GM19455 (cell line): ENCODE measurements at regions not wholly inside any gene's neighbourhood (a gene's known extent, or its start where the extent isn't known, plus 50 kb on each side); places are given as distances from the start of the nearest gene placed in this dataset.
"Not testable (repeated sequence)": the region's sequence is repeated elsewhere in the genome, so short reads cannot be mapped to it uniquely, and the experiment has no call there.

ENCODE experiments used
- ATAC-seq: cut with Tn5 transposase; IDR thresholded peaks from one replicate; pipeline ENCODE4 v1.9.1; 2021; ENCODE audit not compliant: unreplicated experiment

DNA sequence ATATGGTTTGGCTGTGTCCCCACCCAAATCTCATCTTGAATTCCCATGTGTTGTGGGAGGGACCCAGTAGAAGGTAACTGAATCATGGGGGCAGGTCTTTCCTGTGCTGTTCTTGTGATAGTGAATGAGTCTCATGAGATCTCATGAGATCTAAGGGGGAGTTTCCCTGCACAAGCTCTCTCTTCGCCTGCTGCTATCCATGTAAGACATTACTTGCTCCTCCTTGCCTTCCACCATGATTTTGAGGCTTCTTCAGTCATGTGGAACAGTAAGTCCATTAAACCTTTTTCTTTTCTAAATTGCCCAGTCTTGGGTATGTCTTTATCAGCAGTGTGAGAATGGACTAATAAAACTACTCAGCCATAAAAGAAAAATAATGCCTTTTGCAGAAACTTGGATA is 80.8 kb upstream of the SERPINE2 start:
- not testable (repeated sequence) for ATAC-seq

DNA sequence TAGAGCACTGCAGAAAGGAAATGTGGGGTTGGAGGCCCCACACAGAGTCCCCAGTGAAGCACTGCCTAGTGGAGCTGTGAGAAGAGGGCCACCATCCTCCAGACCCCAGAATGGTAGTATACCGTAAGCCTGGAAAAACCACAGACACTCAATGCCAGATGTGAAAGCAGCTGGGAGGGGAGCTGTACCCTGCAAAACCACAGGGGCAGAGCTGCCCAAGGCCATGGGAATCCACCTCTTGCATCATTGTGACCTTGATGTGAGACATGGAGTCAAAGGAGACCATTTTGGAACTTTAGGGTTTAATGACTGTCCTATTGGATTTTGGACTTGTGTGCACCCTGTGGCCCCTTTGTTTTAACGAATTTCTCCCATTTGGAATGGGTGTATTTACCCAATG is 75.3 kb upstream of the SERPINE2 start:
- ATAC-seq, result no peak

DNA sequence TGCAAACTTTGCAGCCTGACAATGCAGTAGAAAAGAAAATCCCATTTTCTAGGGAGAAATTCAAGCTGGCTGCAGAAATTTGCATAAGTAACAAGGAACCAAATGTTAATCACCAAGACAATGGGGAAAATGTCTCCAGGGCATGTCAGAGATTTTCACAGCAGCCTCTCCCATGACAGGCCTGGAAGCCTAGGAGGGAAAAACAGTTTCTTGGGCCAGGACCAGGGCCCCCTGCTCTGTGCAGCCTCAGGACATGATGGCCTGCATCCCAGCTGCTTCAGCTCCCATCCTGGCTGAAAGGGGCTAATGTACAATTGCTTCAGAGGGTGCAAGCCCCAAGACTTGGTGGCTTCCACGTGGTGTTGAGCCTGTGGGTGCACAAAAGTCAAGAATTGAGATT is 74.8 kb upstream of the SERPINE2 start:
- not testable (repeated sequence) for ATAC-seq

DNA sequence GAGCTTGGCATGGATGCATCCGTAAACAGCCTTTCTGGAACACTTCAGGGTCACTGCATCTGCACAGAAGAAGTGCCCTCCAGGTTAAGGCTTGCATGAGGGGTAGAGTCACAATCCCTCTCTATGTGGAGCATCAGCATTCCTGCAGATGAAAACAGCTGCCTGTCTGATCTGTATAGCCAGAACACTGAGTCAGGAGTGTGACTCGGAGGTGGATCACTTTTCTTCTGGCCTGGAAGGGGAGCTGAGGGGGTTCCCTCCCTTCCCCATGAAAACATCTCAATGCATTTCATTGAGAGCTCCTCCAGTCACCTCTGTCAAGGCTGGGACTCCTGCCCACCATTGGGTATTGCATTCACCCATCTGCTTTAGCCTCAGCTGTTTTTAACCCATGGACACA is 72.5 kb upstream of the SERPINE2 start:
- ATAC-seq, result no peak

DNA sequence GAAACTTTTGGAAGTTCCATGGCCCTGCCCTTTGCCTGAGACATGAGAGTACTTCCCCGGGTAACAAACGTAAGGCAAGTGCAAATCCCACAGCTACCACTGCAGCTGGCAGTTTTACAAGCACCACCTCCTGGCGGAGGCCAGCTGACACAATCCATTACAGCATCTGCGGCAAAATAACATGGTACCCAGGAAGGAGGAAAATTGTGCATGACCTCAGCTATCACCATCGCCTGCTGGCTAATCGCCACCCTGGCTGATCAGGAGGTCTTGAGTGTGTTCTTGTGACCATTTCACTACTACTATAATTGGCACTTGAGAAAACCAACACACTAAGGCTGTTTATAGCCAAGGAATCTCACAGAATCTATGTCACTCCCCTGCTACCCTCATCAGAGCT is 71.7 kb upstream of the SERPINE2 start:
- ATAC-seq, result no peak

DNA sequence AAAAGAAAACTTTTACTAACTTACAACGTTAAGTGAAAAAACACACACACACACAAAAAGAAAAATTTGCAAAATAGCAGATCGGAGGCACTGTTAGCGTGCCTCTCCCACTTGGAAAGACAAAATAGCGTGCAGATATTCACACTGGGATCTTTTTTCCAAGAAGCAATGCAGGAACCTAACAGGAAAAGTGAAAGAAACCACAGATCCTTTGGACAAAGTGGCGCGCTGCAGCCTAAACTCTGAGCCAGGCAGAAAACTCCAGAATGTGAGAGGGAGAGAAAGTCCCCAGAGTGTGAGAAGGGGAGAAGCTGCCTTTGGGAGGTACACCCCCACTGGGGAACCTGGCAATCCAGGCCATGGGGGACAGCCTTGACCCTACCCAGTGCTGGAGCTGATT is 70.7 kb upstream of the SERPINE2 start:
- no peak for ATAC-seq

DNA sequence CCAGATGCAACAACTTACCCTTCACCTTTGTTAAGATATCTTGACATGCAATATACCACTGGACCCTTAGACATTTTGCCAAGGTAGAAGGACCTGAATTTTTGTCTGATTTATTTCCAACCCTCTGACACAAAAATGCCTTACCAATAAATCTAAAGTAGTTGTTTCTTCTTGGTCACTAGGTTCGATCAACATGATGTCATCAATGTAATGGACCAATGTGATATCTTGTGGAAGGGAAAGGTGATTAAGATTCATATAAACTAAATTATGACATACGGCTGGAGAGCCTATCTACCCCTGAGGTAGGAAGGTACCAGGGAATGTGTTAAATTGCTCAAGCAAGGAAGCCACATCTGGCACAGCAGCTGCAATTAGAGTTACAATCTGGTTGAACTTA is 67.7 kb upstream of the SERPINE2 start:
- ATAC-seq, result no peak

DNA sequence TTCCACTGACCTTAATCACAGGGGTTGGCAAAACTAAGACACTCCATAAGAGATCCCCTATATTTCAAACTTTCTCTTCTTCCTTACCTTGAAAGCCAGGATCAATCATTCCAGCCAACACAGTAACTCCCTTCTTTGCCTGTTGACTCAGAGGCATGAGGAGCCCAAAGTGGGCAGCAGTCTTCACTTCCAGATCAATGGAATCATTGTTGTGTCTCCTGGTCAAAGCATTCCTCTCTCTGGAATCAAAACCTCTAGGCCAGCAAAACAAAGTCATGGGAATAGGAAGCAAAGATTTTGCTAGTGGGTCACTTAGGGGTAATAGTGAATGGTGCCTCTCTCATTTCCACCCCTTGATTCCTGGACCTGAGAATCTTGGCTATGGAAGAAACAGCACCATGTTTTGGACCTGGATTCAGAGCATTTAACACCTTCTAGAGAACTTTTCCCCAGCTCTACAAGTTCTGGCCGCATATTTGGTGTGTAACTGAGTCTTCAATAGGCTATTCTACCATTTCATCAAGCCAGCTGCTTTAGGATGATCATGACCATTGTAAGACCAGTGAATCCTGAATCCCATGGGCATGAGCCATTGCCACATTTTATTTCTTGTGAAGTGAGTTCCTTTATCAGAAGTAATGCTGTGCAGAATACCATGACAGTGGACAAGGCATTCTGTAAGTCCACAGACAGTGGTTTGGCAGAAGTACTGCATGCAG is 65.7 kb upstream of the SERPINE2 start:
- no peak for ATAC-seq

DNA sequence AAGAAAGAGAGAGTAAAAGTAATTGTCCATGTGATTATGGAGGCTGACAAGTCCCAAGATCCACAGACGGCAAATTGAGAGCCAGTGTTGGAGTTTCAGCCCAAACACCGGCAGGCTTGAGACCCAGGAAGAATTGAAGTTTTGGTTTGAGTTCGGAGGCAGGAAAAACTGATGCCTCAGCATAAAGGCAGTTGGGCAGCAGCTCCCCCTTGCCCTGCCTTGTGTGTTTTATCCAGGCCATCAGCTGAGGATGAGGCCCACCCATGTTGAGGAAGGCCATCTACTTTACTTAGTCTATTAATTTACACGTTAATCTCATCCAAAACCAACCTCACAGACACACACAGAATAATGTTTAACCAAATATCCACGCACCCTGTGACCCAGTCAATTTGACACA is 64.6 kb upstream of the SERPINE2 start:
- no peak for ATAC-seq

DNA sequence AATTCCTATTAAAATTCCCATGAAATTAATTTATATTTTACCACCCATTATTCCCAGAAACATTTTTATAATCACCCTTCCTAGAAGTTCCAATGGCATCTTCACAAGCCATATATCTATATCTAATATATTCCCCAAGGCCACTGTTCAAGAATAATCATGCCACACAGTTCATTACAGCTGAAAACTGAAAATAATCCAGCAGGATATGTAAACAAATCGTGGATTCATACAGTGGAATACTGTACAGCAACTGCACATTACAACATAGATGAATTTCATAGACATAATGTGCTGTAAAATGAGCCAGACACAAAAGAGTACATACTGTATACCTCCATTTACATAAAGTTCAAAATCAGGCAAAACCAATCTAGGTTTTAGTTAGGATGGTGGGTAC is 63.9 kb upstream of the SERPINE2 start:
- no peak for ATAC-seq

DNA sequence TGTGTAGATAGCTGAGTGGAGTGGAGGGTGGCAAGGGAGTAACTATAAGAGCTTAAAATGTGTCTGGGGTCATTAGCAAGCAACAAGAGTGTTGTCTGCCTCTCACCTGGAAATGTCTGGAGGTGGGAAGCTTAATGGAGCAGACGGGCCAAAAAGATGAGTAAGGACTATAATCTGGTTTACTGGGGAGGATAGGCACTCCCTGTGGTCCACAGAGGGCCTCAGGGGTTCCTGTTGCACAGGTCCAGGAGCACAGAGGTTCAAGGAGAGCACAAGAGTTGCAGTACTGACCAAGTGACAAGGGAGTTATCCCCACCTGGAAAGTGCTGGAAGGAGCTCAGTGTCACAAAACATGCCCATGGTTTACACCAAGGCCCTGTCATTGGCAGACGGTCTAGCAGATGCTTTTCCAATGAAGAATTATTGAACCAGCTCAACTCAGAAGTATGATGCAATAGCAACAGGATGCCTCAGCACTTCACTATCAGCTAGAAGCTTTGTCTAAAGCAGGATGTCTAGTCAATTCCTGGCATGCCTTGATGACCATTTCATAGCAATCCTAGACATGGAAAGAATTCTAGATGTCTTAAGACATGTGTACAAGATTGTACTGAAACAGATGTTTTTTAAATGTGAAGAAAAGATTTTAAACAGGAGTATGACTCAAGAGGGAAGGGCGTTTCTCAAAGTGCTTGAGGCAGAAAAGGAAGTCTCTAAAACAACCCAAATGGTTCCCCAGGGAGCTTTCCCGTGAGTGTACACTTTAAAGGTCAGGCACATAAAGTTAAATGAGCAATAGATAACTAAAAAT is 62.9 kb upstream of the SERPINE2 start:
- no peak for ATAC-seq

DNA sequence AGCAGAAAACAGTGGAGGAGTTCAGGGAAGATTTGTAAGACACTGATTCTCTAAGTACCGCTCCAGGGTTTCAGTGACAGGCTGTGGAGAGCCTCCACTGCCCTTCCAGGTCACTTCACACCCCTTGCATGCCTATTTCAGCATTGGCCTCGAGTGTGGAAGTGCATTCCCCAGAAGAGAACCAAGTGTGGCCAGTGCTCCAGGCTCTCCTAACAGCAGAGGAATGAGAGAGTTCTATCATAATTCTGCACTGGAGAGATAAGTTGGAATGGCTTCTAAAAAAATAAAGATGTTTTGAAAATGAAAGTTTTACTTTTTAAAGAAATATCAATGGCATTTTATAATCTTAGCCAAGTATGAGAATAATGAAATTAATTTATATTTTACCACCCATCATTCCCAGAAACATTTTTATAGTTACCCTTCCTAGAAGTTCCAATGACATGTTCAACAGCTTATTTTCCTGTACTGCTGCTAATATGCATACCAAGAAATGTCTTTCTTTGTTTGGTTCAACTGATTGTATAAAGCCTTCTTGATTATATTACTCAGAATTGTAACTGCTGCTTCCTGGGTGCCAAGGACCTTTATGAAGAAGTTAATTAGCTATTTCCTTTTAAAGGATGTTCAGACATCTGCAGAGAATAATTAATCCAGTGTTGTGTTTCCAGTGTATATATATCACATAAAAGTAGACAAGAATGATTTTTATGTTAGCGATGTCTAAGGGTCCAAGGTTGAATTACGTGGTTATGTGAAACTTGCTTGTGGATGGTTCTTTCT is 61.0 kb upstream of the SERPINE2 start:
- no peak for ATAC-seq

DNA sequence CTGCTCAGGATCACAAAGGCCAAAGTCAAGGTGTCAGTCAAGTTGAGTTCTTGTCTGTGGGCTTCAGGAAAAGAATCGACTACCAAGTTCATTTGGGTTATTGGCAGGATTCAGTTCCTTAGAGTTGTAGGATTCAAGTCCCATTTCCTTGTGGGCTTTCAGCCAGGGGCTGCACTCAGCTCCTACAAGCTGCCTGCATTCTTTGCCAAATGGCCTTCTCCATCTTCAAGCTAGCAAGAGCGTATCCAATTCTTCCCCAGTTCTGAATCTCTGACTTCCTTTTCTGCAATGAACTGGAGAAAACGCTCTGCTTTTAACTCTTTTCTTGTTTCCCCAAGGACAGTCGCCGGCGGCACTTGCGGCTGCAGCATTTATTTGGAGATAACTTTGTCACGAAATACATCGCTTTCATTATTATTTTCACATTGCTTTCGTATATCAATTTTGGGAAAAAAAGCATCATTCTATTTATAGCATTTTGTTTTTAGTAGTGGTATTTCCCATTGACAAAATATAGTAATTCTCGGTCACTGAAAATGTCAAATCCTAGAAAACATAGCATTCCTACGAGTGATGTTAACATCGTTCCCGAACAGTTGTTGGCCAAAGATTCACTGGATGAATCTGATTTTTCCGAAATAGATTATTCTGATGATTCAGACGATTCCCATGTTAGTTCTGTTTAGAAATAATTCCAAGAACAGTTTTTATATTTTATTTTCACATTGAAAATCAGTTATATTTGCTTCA is 59.6 kb upstream of the SERPINE2 start:
- no peak for ATAC-seq

DNA sequence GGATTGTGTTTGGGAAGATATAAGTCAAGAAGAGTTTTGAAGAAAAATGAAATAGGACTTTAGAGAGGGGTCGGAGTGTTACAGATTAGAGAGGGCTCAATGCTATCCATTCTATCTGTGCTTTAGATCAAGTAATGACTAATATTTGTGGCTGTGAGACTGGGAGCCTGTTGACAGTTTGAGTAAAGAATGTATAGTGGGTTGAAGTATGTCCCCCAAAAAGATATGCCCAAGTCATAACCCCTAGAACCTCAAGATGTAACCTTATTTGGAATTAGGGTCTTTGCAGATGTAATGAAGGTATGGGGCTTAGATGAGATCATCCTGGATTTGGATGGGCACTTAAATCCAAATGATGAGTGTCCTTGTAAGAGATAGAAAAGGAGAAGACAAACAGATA is 55.3 kb upstream of the SERPINE2 start:
- no peak for ATAC-seq

DNA sequence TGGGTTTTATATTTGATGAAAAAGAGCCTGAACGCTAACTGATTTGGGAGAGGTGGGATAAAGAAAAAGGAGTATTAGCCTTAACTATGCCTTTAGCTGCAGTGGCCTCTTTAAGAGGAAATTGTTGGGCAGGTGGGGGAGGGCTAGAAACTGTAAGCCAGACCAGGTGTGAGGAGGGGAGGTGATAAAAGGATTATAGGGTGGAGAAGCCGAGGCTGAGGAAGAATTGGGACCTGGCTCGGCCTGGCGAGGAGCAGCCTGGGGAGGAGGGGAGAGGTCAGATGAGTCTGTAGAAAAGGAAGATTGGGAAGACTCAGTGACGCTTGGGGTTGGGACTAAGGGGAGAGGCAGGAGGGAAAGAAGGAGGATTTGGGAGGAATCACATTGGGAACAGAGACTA is 52.6 kb upstream of the SERPINE2 start:
- ATAC-seq, result not testable (repeated sequence)

DNA sequence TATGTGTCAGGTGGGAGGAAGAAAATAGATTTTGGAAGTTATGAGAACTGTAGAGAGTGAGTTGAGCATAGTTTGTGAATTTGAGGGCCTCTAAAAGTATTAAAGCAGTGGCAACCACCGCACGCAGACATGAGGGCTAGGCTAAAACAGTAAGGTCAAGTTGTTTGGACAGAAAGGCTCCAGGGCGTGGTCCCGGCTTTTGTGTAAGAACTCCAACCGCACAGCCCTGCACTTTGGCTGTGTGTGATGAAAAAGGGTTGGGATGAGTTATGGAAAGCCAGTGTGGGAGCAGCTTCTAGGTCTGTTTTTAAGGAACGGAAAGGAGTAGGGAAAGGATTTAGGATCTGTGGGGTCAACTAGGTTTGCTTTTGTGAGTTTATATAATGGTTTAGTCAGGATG is 50.5 kb upstream of the SERPINE2 start:
- not testable (repeated sequence) for ATAC-seq
